Stimulated activated CD4-positive, alpha-beta T cell treated with anti-CD3 and anti-CD28 coated beads, Interleukin-1b, Interleukin-23, amount 100 ng/mL, for 1 hour (primary cell): ENCODE measurements at regions not wholly inside any gene's neighbourhood (a gene's known extent, or its start where the extent isn't known, plus 50 kb on each side); places are given as distances from the start of the nearest gene placed in this dataset.

Experiments
- DNase-seq, 2 donors: peaks; one replicate each; pipeline ENCODE4 v3.0.0-alpha.2; 2020; ENCODE audit warnings: low read depth in 2 of 2

DNA sequence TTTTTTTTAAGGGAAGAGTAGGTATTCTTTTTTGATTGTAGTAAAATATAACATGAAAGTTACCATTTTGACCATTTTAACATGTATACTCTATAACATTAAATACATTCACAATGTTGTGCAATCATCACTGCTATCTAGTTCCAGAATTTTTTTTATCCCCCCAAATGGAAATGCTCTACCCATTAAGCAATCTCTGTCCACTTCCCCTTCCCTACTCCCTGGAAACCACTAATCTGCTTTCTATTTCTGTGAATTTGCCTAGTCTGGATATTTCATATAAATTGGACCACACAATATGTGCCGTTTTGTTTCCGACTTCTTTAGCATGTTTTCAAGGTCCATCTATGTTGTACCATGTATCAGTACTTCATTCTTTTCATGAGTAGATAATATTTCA is 429.5 kb downstream of the TLE1 start:
- DNase-seq, result no peak

DNA sequence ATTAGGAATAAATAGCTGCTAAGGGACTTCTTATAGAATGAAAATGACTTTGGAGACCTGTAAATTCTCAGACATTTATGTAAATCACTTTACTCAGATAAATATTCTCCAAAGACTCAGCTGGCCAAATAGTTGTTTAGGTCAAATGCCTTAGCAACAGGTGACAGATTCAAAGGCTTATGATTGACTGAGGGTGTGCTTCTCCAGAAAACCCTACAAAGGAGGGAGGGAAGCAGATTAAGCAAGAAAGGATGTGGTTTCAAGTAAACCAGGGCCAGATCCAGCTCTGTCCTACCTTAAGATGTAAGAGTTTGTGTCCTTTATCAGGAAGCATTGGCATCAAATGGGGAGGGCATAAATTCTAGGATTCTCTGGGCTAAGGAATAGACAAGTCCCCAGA is 433.0 kb downstream of the TLE1 start:
- DNase-seq, result no peak

DNA sequence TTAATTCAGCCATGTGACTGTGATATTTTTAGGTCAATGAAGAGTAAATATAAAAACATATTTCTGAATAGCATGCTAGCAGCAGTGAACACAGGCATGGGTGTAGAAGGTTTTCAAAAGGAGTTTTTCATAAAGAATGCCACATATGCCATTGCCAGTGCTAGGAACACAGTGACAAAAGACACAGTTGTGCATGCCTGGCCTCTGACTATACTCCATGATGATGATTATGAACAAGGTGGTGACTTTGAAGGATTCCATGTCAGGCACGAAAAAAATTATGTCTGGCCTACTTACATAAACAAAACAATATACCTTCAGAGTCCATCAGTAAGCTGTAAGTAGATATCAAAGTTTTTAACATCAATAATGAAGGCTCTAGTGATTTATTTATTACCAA is 438.7 kb downstream of the TLE1 start:
- DNase-seq, result no peak

DNA sequence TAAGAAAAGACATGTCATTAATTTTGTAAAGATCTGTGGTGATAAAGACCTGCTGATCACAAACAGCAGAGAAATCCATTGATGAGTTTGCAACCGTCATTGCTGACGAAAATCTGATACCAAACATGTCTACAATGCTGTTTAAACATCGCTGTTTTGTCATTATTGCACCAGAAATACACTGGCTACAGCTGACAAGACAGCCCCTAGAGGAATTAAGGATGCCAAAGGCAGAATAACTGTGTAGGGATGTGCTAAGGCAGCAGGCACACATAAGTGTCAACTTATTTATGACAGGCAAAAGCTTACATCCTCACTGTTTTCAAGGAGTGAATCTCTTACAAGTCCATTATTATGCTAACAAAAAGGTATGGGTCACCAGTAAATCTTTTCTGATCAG is 439.3 kb downstream of the TLE1 start:
- DNase-seq, result no peak

DNA sequence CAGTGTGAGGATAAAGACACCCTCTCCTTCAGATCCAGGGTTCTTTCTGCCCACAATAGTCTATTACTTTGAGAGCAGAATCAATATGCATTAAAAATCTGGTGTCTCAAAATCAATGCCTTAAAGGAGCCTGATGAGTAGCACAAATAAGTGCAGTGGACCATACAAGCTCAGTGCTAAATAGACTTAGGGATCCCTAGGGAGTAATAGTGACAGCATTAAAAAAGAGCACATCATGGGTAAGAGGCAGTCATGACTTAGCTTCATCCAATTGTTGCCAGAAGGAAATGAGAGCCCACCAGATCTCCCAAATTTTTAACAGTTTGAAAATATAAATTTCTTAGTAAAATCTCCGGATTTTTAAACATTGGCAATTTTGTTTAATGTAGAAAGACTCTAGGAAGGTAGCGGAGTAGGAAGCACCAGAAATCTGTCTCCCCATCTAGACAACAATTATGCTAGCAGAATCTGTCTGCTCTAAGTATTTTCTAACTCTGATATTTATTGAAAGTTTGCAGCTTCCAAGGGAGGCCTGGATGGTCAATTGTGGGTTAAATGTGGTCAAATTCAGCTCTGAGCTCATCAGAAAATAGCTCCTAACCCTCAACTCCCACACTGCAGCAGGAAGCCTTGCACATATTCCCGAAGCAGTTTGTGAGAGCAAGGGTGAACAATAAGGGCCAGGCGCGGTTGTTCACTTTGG is 443.9 kb downstream of the TLE1 start:
- DNase-seq, result no peak

DNA sequence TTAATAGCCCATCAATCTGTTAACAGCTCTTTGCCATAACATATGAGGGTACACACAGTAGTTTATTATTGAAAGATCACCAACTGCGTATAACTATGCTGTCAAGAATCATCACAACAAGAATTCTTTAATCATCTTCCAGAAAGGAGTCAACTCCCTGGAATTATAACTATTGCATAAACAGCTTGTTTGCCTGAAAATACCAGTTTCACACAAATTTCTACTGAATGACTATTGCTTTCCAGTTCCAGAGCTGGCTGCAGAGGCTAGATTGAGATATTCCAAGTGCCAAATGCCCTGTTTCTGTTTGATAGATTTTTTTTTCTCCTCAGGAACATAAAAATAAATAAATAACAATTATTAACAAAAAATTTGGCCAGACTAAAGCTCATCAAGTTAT is 444.7 kb downstream of the TLE1 start:
- no peak for DNase-seq

DNA sequence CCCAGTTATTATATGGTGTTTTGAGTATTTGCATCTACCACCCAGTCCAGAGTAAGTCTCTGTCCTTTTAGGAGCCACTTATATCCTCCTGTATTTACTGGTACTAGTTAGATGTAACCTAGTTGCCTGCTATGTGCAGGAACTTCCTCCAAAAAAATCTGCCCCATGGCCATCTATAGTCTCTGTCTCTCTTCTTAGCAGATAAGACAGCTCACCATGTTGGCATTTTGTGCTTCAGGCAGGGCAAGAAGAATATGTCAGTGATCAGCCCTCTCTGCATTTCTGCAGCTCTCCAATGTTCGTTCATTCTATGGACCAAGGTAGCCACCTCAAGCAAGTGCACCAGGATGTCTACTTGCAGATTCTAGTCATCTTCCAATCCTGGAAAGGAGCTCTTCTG is 446.5 kb downstream of the TLE1 start:
- DNase-seq, result no peak

DNA sequence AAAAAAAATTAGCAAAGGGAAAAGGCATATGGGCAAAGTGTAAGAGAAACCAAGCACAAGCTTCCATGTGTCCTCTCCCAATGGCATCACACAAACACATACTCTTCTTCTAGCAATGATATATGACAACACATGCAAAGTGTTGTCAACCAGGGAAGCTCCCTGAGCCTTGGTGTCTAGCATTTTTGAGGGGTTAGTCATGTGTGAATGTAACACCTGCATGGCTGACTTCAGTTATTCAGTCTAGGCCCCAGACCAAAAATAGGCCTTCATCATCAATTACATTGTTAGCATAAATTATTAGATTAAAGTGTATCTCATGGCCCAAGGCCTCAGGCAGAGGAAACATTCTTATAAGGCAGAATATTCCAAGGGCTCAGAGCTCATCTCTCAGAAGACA is 450.0 kb downstream of the TLE1 start:
- no peak for DNase-seq

DNA sequence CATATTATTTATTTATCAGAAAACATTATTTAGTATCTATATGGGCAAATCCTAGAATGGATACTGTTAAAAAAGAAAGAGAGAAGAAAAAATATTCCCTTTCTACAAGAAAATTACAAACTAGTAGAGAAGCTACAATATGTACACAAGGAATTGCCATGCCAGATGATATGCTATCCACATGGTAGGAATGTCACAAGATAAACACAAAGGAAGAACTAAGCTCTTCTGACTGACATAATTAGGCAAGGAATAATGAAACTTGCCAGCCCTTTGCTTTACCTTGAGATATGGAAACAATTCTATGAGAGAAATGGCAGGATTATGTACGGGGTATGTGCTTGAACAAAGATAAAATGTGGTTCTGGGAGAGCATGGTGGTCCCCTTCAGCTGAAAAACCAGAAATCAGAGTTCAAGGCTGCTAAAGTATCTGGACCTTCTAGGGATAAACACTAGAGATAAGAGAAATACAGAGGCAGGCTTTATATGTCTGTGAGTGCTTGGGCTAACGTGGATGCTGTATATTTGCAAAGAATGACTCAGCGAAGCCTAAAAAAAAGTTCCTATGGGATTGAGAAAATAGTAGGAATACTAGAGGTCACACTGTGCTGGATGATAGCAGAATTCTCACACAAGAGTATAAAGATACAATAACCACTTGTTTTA is 451.6 kb downstream of the TLE1 start:
- DNase-seq, result no peak

DNA sequence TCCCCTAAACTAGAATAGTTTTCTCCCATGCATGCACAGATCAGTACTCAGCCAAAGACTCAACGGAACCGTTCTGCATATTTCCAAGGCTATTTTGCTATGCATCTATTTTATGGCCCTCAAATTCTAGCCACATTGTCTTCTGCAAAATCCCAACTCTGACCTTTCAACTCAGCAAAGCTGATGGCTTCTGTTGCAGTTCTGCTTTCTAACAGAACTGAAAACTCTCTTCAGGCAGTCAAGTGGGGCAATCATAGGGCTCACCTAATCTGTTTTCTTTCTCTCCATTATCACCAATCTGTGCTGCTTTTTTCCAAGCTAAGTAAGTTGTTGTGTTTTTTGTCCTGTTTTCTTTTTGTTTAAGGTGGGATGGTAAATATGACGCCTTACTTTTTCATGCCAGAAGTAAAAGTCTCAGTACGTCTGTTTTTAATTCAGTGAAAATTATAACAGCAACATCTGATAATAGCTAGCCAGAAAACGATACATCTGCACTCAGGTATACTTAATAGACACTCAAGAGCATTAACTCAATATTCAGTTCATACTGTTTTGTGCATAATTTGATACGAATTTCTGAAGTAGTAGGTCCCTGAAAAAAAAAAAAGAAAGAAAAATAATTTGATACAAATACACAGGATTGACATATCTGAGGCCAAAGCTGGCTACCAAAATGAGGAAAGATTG is 454.3 kb downstream of the TLE1 start:
- DNase-seq, result no peak

DNA sequence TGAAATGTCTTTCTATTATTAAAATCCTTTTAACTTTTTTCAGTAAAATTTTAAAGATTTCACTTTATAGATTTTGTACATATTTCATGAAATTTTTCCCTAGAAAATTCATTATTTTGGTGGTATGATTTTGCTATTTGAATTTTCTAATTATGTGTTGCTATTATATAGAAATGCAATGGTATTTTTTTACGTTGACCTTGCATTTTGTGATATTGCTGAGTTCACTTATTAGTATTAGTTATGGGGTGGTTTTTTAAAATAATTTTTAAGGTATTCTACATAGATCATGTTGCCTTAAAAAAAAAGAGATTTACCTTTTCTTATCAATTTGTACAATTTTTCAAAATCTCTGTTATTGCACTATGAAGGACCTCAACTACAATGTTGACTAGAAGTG is 458.3 kb downstream of the TLE1 start:
- no peak for DNase-seq

DNA sequence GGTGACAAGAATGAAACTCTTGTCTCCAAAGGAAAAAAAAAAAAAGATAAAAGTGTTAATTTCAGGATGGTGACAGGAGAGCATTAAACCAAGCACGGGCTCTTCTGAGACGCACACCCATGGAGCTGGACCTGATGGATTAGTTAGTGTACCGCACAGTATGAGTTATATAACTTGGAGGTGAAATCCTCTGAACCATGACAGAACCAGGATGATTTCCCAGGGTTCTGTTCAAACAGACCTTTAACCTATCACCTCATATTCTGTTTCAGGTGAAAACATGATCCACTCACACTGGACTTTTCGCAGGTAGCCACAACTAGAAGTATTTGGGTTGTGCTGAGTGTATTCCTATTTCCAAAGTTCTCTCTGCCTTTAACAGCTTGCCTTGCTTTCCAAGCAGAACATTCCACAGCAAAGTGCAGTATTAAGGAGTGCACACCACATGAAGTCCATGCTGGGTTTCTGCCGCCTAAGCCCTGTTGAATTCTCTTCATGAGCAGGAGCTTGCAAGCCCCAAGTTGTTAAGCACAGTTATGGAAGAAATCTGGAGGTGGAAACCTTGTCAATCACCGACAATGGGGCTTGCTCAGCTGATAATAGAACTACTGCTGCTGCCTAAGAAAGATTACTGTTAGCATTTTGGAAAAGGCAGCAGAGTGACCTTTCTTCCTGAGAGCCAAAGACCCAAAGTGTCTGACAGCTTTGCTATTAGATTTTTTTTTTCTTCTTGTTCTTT is 461.7 kb downstream of the TLE1 start:
- DNase-seq, result no peak

DNA sequence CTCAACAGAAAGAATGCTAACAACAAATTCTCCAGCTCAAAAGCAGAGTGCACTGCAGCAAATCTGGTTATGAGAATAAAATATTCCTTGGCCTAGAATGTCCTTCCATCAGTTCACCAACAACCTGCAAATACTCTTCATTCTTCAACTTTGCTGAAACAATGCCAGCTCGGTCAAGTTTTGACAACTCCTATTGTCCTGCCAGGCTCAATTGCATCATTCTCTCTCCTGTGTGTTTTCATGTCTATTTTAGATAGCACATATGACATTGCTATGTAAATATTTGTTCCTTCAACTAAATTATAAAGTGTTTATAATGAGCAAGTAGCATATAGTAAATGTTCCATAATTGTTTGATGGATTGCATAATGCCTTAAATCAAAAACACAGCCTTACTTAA is 463.8 kb downstream of the TLE1 start:
- no peak for DNase-seq

DNA sequence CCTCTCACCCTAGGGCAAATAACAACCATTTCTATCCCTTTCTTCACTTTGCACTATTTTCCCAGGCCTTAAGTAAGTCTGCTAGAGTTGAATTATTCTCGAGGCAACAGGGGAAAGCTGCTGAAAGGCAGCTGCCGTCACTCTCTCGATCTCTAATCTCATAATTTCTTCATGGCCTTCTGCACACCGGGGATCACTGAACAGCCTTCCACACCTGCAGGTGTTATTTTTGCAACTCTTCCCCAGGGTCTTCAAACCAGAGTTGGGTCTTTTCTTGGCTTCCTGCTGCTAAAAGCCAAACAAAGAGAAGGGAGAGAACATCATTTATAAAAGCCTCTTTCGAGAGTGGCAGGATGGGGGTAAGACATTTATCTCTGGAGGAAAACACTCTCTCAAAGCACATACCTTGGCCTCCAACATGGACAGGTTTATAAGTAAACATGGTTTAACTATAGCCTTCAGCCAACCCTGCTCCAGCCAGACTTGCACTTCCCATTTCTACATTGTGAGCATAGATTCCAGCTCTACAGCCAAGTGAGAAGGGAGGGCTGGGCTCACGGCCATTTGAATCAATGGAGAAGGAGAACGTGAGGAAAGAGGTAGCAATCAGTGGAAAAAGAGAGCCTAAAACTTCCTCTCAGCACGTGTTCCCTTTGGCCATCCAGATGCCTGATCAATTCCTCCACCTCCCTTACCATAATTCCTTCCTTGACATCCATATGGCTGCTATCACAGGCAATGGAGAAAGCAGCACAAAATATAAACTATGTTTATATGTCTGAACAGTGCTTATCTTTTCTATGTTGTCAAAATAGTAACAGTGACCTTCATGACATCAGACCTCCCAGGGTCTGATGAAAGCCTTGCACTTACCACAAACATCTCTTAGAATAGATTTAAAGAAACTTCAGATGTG is 464.9 kb downstream of the TLE1 start:
- no peak for DNase-seq

DNA sequence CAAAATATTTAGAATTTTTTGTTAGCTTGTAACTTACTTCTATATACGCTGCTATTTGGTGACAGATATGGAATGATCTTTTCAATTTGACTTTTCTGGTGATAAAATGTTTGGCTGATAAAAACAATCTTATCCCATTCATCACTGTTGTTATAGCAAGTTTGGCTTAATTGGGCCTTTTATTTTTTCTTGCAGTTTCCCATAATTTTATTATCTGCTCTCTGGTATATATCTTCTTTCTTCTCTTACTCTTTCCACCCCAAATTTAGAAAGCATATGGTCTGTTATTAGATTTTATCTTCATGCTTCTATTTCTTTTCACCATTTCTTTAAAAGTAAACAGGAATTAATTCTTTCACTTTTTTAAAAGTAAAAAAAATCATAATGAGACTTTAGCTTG is 474.4 kb downstream of the TLE1 start:
- DNase-seq, result no peak

DNA sequence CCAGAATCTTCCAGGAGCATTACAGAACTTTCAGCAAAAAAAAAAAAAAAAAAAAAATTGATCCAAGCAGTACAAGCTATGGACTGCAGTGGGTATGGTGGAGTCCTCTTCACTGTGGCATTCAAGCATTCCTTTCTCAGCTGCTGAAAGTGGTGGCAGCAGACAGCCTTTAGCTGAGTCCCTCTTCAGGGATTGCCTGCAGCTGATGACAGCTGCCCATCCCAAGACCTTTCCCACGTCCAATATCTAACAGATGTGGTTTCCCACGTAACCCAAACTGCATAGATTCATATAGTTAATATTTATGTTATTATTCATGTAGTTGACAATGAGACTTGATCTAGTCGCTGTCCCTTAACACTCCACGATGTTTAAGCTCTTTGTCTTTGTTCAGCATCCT is 475.9 kb downstream of the TLE1 start:
- no peak for DNase-seq

DNA sequence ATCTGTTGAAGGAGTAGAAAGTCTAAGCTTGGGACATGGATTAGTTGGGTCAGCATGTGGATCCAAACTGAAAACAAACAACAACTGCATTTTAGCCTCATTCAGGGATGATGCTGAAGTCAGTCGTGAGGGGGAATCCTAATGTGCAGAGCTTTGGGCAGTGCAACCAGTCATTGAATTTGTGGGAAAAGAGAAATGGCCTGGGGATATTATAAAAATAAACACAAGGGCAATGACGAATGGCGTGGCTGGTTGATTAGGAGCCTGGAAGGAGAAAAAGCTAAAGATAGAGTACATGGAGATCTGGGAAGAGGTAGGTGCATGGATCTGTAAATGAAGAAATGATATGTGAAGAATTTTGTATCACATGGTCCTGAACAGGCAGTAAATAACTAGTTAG is 477.6 kb downstream of the TLE1 start:
- DNase-seq, result no peak

DNA sequence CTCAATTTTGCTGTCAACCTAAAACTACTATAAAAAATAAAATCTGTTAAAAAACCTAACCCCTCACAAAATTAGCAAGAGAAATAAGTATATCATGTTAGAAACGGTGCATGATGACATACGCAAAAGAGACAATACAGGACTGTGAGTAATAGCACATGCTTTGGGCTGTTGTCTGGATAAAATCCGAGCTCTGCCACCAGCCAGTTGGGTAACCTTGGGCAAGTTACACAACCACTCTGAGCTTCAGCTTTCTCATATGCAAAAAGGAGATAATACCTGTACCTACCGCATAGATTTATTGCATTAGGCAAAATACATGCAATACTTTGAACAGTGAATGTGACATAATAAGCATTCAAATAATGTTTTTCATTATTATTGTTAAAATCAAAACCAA is 481.7 kb downstream of the TLE1 start:
- DNase-seq, result no peak

DNA sequence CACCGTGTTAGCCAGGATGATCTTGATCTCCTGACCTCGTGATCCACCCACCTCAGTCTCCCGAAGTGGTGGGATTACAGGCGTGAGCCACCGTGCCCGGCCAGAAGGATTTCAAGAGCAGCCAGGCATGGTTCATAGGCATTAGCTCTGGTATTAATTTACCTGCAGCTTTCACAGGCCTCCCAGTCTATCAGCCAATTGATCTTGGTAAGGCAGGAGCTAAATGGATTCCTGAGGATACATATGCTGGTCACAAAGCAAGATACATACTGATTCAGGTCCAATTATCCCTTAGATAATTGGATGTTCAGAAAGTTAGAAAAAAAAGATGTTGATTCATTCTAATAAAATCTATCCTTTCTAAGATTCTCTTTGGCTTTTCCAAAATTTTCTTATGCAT is 487.1 kb downstream of the TLE1 start:
- DNase-seq, result no peak

DNA sequence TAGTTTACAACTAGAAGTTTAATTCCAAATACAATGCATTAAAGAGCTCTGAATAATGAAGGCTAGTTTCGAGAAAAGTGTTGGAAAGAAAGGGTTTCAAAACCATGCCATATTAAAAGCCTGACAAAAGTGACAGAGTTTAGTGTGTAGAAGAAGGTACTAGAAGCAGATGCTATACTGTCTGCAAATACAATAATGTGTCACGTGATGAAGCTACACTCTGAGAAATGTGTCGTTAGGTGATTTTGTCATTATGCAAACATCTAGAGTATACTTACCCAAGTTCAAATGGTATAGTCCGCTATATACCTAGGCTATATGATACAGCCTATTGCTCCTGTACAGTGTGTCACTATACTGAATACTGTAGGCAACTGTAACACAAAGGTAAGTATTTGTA is 494.1 kb downstream of the TLE1 start:
- no peak for DNase-seq
